ENCODE measurements at regions not wholly inside any gene's neighbourhood (a gene's known extent, or its start where the extent isn't known, plus 50 kb on each side); places are given as distances from the start of the nearest gene placed in this dataset.

GRCh38 chr13:21237081-21237480 lies 60.6 kb downstream of the MRPL57 start:
- intact Hi-C loops (cut with DNase I), result no loop called here
- ATAC-seq, result no peak
- WGBS, 3 donors, result 66 to 69% (median 68%) methylated on average over 8 to 9 of the region's 9 CpGs

DNA sequence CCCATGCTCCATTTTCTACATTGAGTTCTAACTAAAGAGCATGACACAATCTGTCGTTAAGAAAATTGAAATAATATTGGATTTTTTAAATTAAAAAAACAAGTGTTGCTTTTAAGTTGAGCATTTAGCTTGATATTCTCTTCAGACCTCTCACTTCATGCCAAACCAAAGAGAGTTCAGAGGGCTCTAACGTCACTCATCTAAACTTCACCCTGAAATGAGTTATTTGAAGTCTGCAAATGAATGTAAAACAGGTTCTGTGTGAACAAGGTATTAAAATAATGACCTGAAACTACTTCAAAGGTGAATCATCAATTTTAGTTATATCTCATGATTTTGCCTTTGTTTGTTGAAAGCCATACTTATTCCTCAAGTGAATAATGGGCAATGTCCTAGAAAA lies 61.8 kb downstream of the MRPL57 start:
- no peaks in the 10 kb centered on the region for H3K9me3 ChIP-seq
- H3K4me3 ChIP-seq, result no peak overlapping the region
- WGBS, 3 donors, result 39 to 65% (median 41%) methylated on average over 2 of the region's 2 CpGs
- intact Hi-C loops (cut with DNase I), result no loop called here
- ATAC-seq (no peak), DNase-seq (no peak)
- H3K36me3 ChIP-seq (ENCODE audit: insufficient read depth in 1 of 2, low read depth in 1 of 2), result no peaks in the 10 kb centered on the region
- H3K27ac ChIP-seq, result no peak overlapping the region
- no peaks in the 10 kb centered on the region for H3K4me1 ChIP-seq
- peaks cover 0 to 3% (median 2%) of the 10 kb centered on the region in 3 donors for H3K27me3 ChIP-seq (ENCODE audit: insufficient read depth in 3 of 3, low read length in 2 of 3)
- TF ChIP-seq CTCF (IDR thresholded peaks at IDR 0.05), result no peak

More at GRCh38 chr13:21237081-21237480, 60.6 kb downstream of the MRPL57 start:
- H3K4me3 ChIP-seq, result no peak overlapping the region
- no peaks in the 10 kb centered on the region for H3K4me1 ChIP-seq
- no peak for TF ChIP-seq CTCF (IDR thresholded peaks at IDR 0.05)
- H3K9me3 ChIP-seq, result no peaks in the 10 kb centered on the region
- peaks cover 0 to 3% (median 0%) of the 10 kb centered on the region in 3 donors for H3K27me3 ChIP-seq (ENCODE audit: insufficient read depth in 3 of 3, low read length in 2 of 3)
- no peak overlapping the region for H3K27ac ChIP-seq
- H3K36me3 ChIP-seq (ENCODE audit: insufficient read depth in 1 of 2, low read depth in 1 of 2), result no peaks in the 10 kb centered on the region
- DNase-seq, result no peak

GRCh38 chr13:21240586-21240985 lies 64.1 kb downstream of the MRPL57 start:
- ATAC-seq (no peak), DNase-seq (no peak)
- H3K27me3 ChIP-seq (ENCODE audit: insufficient read depth in 3 of 3, low read length in 2 of 3), result peaks cover 0 to 2% (median 0%) of the 10 kb centered on the region in 3 donors
- no peak for TF ChIP-seq CTCF (IDR thresholded peaks at IDR 0.05)
- WGBS, 3 donors, result 21 to 35% (median 27%) methylated on average over 8 of the region's 8 CpGs
- intact Hi-C loops (cut with DNase I), result no loop called here
- no peak overlapping the region for H3K4me3 ChIP-seq
- H3K27ac ChIP-seq, result no peak overlapping the region
- no peaks in the 10 kb centered on the region for H3K4me1 ChIP-seq
- no peaks in the 10 kb centered on the region for H3K36me3 ChIP-seq (ENCODE audit: insufficient read depth in 1 of 2, low read depth in 1 of 2)
- H3K9me3 ChIP-seq, result no peaks in the 10 kb centered on the region

- intact Hi-C loops (cut with DNase I), result no loop called here
- Histone ChIP-seq H3K27me3 (ENCODE audit: insufficient read depth in 3 of 3, low read length in 2 of 3) (peaks cover 0 to 2% (median 0%) of the 10 kb centered on the region in 3 donors), H3K4me1 (no peaks in the 10 kb centered on the region), H3K36me3 (ENCODE audit: insufficient read depth in 1 of 2, low read depth in 1 of 2) (no peaks in the 10 kb centered on the region), H3K9me3 (no peaks in the 10 kb centered on the region), H3K27ac (no peak overlapping the region), H3K4me3 (no peak overlapping the region)
- WGBS, 3 donors, result 68 to 74% (median 71%) methylated on average over 9 of the region's 9 CpGs
- DNase-seq (no peak), ATAC-seq (no peak)
- TF ChIP-seq CTCF (IDR thresholded peaks at IDR 0.05), result no peak
Measured at GRCh38 chr13:21242236-21242635, 65.8 kb downstream of the MRPL57 start.
